Stimulated activated CD8-positive, alpha-beta memory T cell treated with anti-CD3 and anti-CD28 coated beads, Interleukin-12 subunit alpha, Interleukin-12 subunit beta, amount 100 ng/mL, for 4 hours (primary cell): ENCODE measurements at regions not wholly inside any gene's neighbourhood (a gene's known extent, or its start where the extent isn't known, plus 50 kb on each side); places are given as distances from the start of the nearest gene placed in this dataset.
"Not testable (repeated sequence)": the region's sequence is repeated elsewhere in the genome, so short reads cannot be mapped to it uniquely, and the experiment has no call there.

Experiments
- DNase-seq: peaks from one replicate; pipeline ENCODE4 v3.0.0-alpha.2; 2020; ENCODE audit warnings: low read depth

DNA sequence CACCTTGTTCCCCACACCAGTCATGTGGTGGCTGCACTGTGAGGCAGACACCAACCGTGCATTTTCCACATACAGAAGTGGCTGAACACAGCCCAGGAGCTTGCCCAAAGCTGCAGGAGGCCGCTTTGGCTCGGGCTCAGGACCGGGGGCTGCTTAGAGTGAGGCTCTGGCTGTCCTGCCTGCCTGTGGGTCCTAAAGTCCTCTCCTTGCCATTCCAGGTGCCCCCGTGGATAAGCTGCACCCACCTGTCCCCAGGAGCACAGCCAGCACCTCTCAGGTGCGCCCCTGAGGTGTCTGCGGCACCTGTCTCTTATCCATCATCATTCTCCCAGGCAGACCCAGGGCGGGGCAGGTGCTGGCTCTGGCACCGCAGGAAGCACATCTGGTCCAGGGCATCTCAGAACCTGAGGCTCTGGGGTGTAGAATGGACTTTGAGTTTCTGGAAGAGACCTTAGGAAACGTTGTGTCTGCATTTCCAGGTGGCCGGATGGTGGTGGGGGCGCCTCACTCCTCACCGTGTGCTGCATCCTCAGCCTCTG, 180.5 kb upstream of the ZNF469 start:
- no peak for DNase-seq

DNA sequence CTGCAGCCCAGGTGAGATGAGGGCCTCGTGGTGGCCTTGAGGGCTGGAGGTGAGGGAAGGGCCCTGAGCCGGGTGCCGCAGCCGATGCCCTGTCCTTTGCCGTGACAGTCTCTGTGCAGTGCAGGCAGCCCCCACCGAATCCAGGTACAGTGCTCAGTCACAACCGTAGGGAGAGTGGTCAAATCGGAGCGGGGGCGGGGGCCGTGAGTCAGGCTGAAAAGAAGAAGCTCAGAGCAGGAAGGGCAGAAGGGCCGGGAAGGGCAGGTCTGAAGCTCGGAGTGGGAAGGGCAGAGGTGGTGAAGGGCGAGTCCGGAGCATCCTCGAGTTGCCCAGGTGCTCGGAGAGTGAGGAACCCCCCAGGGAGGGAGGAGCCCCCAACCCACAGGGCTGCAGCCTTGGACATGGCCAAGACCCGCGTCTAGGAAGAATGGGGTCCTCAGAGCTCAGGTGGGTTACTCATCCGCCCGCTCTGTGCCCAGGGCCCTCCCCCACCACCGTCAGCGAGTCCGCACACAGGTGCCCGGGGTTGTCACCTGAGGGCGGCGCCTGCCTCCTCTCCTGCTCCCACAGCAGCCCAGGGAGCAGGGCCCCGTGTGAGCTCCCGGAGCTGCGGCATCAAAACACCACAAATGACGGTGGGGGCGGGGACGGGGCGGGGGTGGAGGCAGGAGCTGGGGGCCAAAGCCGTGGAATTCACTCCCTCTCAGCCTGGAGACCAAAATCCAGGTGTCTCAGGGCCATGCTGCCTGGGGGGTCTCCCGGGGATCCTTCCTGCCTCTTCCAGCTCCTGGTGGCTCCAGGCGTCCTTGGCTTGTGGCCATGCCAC, 179.7 kb upstream of the ZNF469 start:
- DNase-seq, result not testable (repeated sequence)

- DNase-seq, result not testable (repeated sequence)
These were observed 178.3 kb upstream of the ZNF469 start for GRCh38 chr16:88204131-88205110.

GRCh38 chr16:88205482-88205881, 177.3 kb upstream of the ZNF469 start:
- DNase-seq, result not testable (repeated sequence)

- DNase-seq, result not testable (repeated sequence)
These were observed 176.8 kb upstream of the ZNF469 start for GRCh38 chr16:88206006-88206405.

GRCh38 chr16:88206516-88206915, 176.2 kb upstream of the ZNF469 start:
- not testable (repeated sequence) for DNase-seq

DNA sequence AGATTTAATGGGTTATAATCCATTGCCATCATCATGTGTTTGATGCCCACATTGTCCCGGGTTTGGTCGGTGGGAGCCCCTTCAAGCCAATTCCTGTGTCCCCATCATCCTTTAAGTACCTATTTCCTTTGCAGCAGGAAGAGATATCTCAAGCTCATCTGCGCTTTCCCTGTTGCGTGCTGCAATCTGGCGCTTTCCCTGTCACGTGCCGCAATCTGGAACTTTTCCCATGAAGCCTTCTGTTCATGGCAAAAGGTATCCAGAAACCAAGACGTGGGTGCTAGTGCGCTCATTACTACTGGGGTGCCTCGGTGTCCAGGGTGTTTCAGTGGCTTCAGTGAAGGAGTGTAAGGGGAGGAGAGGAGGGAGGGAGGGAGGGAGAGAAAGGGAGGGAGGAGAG, 174.6 kb upstream of the ZNF469 start:
- DNase-seq, result no peak

- not testable (repeated sequence) for DNase-seq
These were observed 174.0 kb upstream of the ZNF469 start for GRCh38 chr16:88208776-88209175.

DNA sequence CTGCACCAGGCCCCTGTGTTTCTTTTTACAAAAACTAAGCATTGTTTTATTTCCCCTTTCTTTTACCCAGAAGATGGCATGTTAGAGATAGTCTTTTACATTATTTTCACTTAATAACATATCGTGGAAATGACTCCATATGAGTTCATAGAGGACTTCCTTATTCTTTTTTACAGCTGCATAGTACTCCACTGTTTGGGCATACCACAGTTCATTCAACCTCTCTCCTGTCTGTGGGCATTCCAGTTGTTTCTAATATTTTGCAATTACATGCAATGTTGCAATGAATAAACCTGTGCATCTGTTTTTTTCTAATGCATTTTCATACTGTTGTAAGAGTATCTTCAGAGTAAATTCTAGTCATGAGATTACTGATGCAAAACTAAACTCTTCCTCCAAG, 173.2 kb upstream of the ZNF469 start:
- DNase-seq, result not testable (repeated sequence)

- not testable (repeated sequence) for DNase-seq
These were observed 168.8 kb upstream of the ZNF469 start for GRCh38 chr16:88213937-88214336.

- DNase-seq, result not testable (repeated sequence)
These were observed 161.6 kb upstream of the ZNF469 start for GRCh38 chr16:88221001-88221761.

DNA sequence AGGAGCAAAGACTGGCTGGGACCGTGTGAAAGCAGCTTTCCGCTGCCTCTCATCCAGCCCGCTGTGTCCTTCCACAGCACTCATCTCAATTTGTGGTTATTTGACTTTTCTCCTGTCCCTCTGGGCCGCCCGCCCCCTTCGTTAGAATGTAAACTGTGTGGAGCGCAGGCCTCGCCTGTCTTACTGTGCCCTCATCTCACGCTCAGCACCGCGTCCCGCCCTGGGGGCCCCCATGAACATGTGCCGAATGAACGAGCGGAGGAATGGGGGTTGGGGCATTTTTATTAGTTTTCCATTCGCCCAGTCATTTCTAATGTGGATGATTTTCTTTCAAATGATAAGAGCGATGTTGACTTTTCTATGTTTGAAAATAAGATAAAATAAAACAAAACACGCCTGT, 159.1 kb upstream of the ZNF469 start:
- not testable (repeated sequence) for DNase-seq

- not testable (repeated sequence) for DNase-seq
These were observed 158.4 kb upstream of the ZNF469 start for GRCh38 chr16:88224131-88224898.

- not testable (repeated sequence) for DNase-seq
These were observed 157.0 kb upstream of the ZNF469 start for GRCh38 chr16:88225640-88226230.

DNA sequence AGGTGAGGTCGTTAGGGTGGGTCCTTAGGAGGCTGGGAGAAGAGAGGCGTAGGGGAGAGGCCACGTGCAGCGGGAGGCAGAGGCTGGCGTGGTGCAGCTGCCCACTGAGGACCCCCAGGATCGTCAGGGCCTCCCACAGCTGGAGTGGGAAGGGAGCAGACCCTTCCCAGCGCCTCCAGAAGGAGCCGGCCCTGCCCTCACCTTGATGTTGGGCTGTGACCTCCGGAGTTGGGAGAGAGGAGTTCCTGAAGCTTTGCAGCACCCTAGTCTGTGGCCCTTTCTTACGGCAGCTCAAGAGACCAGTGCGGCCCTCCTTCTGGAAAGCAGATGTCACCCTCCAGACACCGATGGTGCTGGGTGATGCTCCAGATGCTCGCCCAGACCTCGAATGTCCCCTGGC, 156.5 kb upstream of the ZNF469 start:
- DNase-seq, result not testable (repeated sequence)

DNA sequence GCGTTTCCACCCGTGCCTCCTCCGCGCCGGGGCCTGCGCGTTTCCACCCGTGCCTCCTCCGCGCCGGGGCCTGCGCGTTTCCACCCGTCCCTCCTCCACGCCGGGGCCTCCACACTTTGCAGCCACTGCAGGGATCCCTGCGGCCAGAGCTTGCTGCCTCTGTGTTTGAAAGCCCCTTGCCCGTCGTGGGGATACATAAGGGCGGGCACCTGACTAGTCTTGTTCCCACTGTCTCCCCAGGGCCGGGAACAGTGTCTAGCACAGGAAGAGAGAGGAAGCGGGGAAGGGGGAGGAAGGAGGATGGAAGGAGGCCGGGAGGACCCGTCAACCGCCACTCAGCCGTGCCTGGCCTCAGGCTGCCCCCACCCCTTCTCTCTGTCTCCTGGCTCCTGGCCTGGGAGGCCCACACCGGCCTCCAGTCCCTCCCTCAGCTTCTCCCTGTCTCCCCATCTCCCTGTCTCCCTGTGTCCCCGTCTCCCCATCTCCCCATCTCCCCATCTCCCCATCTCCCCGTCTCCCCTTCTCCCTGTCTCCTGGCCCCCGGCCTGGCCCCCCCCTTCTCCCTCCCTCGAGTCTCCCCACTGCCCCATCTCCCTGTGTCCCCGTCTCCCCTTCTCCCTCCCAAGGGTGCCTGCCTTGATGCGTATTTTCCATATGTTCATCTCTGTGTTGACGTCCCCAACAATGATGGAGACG, 155.6 kb upstream of the ZNF469 start:
- DNase-seq, result not testable (repeated sequence)

DNA sequence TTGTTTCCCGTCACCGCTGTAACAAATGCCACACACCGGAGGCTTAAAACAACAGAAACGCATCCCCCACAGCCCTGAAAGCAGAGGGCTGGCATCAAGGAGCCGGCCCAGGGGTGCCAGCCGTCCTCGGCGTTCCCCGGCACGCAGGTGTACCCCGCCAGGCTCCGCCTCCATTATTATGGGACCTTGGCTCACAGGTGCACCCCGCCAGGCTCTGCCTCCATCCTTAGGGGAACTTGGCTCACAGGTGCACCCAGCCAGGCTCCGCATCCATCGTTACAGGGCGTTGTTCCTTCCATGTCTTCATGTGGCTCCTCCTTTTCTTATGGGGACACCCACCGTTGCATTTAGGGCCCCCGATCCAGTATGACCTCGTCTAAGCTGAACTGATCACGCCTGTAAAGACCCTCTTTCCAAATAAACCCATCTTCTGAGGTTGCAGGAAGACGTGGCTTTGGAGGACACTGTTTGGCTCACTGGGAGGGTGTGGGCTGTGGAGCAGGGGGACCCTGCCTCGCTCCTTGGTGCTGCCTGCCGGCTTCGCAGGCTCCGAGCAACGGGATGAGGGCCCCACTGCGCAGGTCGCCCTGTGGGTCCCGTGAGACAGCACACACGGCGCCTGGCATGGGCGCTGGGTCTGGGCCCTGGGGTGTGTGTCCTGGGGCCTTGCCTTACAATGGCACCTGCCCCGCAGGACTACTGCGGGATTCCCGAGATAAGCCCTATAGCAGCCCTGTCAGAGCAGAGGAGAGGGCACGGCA, 154.9 kb upstream of the ZNF469 start:
- not testable (repeated sequence) for DNase-seq

DNA sequence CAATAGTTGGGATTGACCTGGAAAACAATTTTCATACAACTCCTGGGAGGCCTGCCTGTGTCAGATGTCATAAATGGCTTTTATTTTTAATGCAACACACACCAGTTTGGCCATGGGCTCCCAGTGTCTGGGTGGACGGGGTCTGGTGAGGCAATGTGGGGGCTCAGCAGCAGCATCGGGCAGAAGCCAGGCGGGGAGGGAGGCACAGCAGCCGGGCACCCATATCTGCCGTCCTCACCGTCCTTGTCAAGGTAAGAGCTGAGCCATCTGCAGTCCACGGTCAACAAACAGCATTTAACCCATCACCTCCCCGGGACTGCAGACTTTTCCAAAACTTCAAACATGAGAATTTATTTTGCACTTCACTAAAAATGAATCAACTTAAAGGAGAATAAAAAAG, 154.0 kb upstream of the ZNF469 start:
- DNase-seq, result not testable (repeated sequence)

DNA sequence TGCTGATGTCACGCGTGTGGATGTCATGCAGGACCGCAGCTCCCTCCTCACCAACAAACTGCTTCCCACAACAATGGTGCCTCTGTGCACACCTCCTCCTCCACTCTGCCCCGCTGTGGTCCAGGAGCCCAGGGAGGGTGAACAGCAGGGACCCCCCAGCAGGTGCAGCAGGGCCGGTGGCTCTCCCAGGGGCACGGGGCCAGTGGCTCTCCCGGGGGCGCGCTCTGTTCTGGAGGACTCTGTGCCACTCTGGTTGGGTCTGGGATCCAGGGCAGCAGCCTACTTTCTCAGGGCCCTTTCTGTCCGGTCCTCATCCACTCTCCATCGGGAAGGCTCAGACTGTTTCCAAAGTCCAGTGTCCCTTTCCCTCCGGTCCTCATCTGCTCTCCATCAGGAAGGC, 153.0 kb upstream of the ZNF469 start:
- not testable (repeated sequence) for DNase-seq
